RWPE2 (cell line): ENCODE measurements at regions not wholly inside any gene's neighbourhood (a gene's known extent, or its start where the extent isn't known, plus 50 kb on each side); places are given as distances from the start of the nearest gene placed in this dataset.

Experiments used
- ATAC-seq: fragments of 200-7000 bp; cut with Tn5 transposase; 3 replicates; pipeline ENCODE4 v1.9.1; 2021; ENCODE audit warnings: low read depth
- DNase-seq: peaks from one replicate; pipeline ENCODE4 v3.0.0-alpha.2; 2020; ENCODE audit warnings: low spot score
- H3K27ac ChIP-seq: fragments of 450-650 bp; 2 replicates; pipeline ENCODE4 v1.5.1; 2017; ENCODE audit warnings: mild to moderate bottlenecking; ENCODE audit not compliant: poor library complexity, severe bottlenecking
- H3K27me3 ChIP-seq: fragments of 250-450 bp; sonication (Bioruptor Pico); 2 replicates; pipeline ENCODE4 v1.5.1; 2021; ENCODE audit warnings: mild to moderate bottlenecking, moderate library complexity; ENCODE audit not compliant: insufficient read depth, poor library complexity, severe bottlenecking
- H3K36me3 ChIP-seq: fragments of 250-450 bp; sonication (Bioruptor Pico); 2 replicates; pipeline ENCODE4 v1.5.1; 2020; ENCODE audit warnings: low read depth, mild to moderate bottlenecking, moderate library complexity
- H3K4me1 ChIP-seq: fragments of 250-450 bp; sonication (Bioruptor Pico); 2 replicates; pipeline ENCODE4 v1.5.1; 2021; ENCODE audit warnings: mild to moderate bottlenecking, moderate library complexity; ENCODE audit not compliant: insufficient read depth, poor library complexity, severe bottlenecking
- H3K4me3 ChIP-seq: fragments of 250-450 bp; sonication (Bioruptor Pico); 2 replicates; pipeline ENCODE4 v1.5.1; 2021; ENCODE audit warnings: mild to moderate bottlenecking, moderate library complexity; ENCODE audit not compliant: severe bottlenecking
- H3K9me3 ChIP-seq: fragments of 250-450 bp; sonication (Bioruptor Pico); 2 replicates; pipeline ENCODE4 v1.5.1; 2021; ENCODE audit warnings: mild to moderate bottlenecking, moderate library complexity; ENCODE audit not compliant: severe bottlenecking
- CTCF ChIP-seq: fragments of 450-650 bp; IDR thresholded peaks from one replicate; pipeline ENCODE4 v1.5.1; 2017; ENCODE audit warnings: mild to moderate bottlenecking, moderate library complexity; ENCODE audit not compliant: poor library complexity, severe bottlenecking

- no peaks in the 10 kb centered on the region for H3K36me3 ChIP-seq
- no peaks in the 10 kb centered on the region for H3K4me1 ChIP-seq
- TF ChIP-seq CTCF, result no peak
- H3K4me3 ChIP-seq, result no peak overlapping the region
- H3K27me3 ChIP-seq, result no peaks in the 10 kb centered on the region
- no peak overlapping the region for H3K27ac ChIP-seq
- ATAC-seq (no peak), DNase-seq (no peak)
- no peaks in the 10 kb centered on the region for H3K9me3 ChIP-seq
Measured at GRCh38 chr2:221202431-221202830, 369.7 kb downstream of the EPHA4 start.

- H3K4me1 ChIP-seq, result no peaks in the 10 kb centered on the region
- no peaks in the 10 kb centered on the region for H3K9me3 ChIP-seq
- no peak for TF ChIP-seq CTCF
- no peak for ATAC-seq
- H3K4me3 ChIP-seq, result no peak overlapping the region
- H3K27me3 ChIP-seq, result no peaks in the 10 kb centered on the region
- no peak for DNase-seq
- H3K36me3 ChIP-seq, result no peaks in the 10 kb centered on the region
- H3K27ac ChIP-seq, result no peak overlapping the region
Measured at GRCh38 chr2:221203125-221203524, 369.0 kb downstream of the EPHA4 start.

GRCh38 chr2:221203856-221204255, 368.2 kb downstream of the EPHA4 start:
- TF ChIP-seq CTCF, result no peak
- no peak overlapping the region for H3K27ac ChIP-seq
- H3K4me1 ChIP-seq, result no peaks in the 10 kb centered on the region
- no peaks in the 10 kb centered on the region for H3K27me3 ChIP-seq
- H3K4me3 ChIP-seq, result no peak overlapping the region
- no peak for ATAC-seq
- no peaks in the 10 kb centered on the region for H3K9me3 ChIP-seq
- H3K36me3 ChIP-seq, result no peaks in the 10 kb centered on the region
- no peak for DNase-seq

- ATAC-seq, result no peak
- Histone ChIP-seq H3K27ac (no peak overlapping the region), H3K27me3 (no peaks in the 10 kb centered on the region), H3K4me1 (no peaks in the 10 kb centered on the region), H3K9me3 (no peaks in the 10 kb centered on the region), H3K4me3 (no peak overlapping the region), H3K36me3 (no peaks in the 10 kb centered on the region)
- no peak for TF ChIP-seq CTCF
- no peak for DNase-seq
Measured at GRCh38 chr2:221204699-221205098, 367.4 kb downstream of the EPHA4 start.

GRCh38 chr2:221205103-221205673, 366.9 kb downstream of the EPHA4 start:
- ATAC-seq (no peak), DNase-seq (no peak)
- no peak overlapping the region for H3K27ac ChIP-seq
- H3K4me3 ChIP-seq, result no peak overlapping the region
- no peaks in the 10 kb centered on the region for H3K4me1 ChIP-seq
- TF ChIP-seq CTCF, result no peak
- no peaks in the 10 kb centered on the region for H3K9me3 ChIP-seq
- H3K27me3 ChIP-seq, result no peaks in the 10 kb centered on the region
- H3K36me3 ChIP-seq, result no peaks in the 10 kb centered on the region
